Umbilical cord (tissue), 1 donor: ENCODE measurements at regions not wholly inside any gene's neighbourhood (a gene's known extent, or its start where the extent isn't known, plus 50 kb on each side); places are given as distances from the start of the nearest gene placed in this dataset.

Experiments used
- DNase-seq: peaks from one replicate; pipeline ENCODE4 v3.0.0-alpha.2; 2015; ENCODE audit warnings: low spot score

GRCh38 chr1:201708085-201708512, 120.9 kb upstream of the IPO9 start:
- no peak for DNase-seq

- no peak for DNase-seq
These were observed 120.3 kb upstream of the IPO9 start for GRCh38 chr1:201708691-201709090.

GRCh38 chr1:201709564-201710295, 119.2 kb upstream of the IPO9 start:
- peak; percentile 53 for DNase-seq

GRCh38 chr1:201710632-201711597, 118.0 kb upstream of the IPO9 start:
- peak; percentile 48 for DNase-seq

- no peak for DNase-seq
These were observed 117.1 kb upstream of the IPO9 start for GRCh38 chr1:201711811-201712210.

- DNase-seq: no peak
These were observed 116.4 kb upstream of the IPO9 start for GRCh38 chr1:201712387-201713085.

GRCh38 chr1:201713086-201713810, 115.7 kb upstream of the IPO9 start:
- DNase-seq: peak; percentile 95

- peak; percentile 98 for DNase-seq
These were observed 114.2 kb upstream of the IPO9 start for GRCh38 chr1:201714542-201715329.

- no peak for DNase-seq
These were observed 113.6 kb upstream of the IPO9 start for GRCh38 chr1:201715351-201715750.

- DNase-seq: peak; percentile 56
These were observed 112.9 kb upstream of the IPO9 start for GRCh38 chr1:201715801-201716741.

GRCh38 chr1:201716742-201717135, 112.2 kb upstream of the IPO9 start:
- no peak for DNase-seq

- no peak for DNase-seq
These were observed 111.7 kb upstream of the IPO9 start for GRCh38 chr1:201717286-201717685.

GRCh38 chr1:201718346-201719202, 110.4 kb upstream of the IPO9 start:
- DNase-seq: no peak

GRCh38 chr1:201719812-201720521, 109.0 kb upstream of the IPO9 start:
- peak; percentile 95 for DNase-seq

- no peak for DNase-seq
These were observed 108.5 kb upstream of the IPO9 start for GRCh38 chr1:201720522-201720844.

GRCh38 chr1:201721082-201722049, 107.6 kb upstream of the IPO9 start:
- peak; percentile 97 for DNase-seq
